AG08396 (cell line): ENCODE measurements at regions not wholly inside any gene's neighbourhood (a gene's known extent, or its start where the extent isn't known, plus 50 kb on each side); places are given as distances from the start of the nearest gene placed in this dataset.

Experiments
- DNase-seq: peaks from one replicate; pipeline ENCODE4 v3.0.0; 2012; ENCODE audit warnings: low spot score, mixed read lengths

DNA sequence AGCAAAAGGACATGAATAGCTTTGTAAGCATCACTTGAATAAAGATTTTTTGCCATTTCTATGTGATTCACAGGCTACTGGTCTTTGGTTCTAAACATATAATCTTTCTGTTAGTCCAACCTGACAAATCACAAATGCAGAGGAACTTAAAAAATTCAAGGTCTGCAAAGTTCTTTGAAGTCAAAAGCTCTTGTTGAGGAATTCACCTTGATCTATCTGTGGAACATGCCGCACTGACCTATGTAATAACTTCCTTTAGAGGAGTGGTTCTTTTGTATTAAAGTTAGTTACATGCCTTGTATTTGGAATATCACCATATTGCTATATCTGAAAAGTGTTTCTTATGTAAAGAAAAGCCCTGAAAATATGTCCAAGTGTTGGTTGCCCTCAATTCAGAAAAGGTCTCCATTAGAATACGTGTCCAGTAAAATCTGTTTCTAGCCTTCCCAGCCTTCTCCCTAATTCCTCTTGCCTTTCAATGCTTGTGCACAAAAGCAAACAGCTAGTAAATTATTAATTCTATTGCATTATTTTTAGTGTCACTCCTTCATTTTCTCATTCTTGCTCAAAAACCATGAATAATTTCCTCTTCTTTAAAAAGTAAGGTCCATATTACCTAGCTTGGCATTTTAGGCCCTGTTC, 1192.8 kb downstream of the FLRT2 start:
- DNase-seq = no peak

- DNase-seq = no peak
Observed at GRCh38 chr14:86714575-86714974, 1184.6 kb downstream of the FLRT2 start.

DNA sequence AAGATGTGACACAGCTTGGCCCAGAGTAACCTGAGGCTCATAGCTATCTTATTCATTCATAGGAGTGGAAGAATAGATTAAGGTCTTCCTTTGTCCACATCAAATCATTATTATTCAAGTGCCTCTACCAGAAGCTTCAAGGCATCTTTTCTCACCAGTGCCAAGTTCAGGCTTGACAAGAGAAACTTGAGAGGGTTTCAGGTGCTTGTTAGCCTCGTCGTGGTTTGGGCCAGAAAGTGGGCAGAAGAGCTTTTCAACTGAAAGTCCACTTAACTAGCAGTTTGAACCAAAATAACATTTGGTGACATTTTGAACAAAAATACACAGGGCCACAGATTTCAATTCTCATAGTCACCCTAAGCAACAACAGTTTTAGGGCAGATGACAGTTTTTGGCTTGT, 1184.2 kb downstream of the FLRT2 start:
- no peak for DNase-seq

DNA sequence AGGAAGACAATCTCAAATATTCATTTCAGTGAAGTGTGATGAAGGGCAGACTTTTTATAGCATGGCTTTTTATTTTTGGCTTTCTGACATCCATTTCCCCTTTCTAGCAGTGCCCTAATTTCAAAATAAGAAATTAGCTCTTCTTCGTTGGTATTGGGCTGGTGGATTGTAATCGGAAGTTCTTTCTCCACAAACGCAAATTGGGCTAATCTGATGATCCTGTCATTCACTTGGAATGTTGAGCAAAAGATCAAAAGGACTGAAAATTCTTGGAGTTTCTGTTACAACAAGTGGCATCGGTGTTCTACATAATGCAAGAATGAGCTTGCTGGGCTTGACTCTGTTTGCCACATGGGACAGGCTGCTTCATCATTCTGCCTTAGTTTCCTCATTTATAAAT, 1182.8 kb downstream of the FLRT2 start:
- no peak for DNase-seq

DNA sequence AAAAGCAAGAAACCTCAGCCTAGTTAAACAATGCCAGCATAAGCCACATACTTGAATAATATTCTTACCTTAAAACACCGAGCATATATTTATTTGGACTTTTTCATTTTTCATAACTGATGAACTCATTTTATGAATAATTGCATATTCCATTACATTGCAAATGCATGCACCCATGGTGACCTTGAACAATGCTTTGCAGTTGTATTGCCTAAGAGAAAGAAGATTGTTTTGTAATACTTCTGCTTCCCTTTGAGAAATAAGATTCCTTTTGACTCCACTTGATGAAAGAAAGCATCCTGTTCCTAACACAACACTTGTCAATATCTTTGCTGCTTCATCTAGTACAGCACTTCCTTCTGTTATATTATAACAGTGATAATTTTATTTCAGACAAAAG, 1182.2 kb downstream of the FLRT2 start:
- DNase-seq = no peak

DNA sequence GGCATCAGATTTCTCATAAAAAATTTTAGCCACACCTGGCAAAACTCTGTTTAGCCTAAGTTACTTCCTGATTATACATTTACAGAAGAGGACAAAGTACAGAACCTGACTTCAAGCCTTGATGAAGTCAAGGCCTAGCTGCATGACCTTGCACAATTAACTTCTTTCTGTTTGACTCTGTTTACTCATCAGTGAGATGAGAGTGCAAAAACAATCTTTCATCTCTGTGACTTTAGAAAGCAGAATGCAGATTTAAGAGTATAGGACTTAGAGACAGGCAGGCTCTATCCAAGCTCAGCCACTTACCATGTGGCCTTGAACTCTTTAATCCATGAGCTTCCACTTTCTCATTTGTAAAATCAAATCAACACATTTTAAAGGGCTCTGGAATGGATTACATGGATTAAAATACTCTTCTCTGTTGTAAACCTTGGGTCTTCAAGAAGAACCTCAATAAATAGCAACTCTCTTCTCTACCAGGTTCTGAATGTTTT, 1178.9 kb downstream of the FLRT2 start:
- no peak for DNase-seq

DNA sequence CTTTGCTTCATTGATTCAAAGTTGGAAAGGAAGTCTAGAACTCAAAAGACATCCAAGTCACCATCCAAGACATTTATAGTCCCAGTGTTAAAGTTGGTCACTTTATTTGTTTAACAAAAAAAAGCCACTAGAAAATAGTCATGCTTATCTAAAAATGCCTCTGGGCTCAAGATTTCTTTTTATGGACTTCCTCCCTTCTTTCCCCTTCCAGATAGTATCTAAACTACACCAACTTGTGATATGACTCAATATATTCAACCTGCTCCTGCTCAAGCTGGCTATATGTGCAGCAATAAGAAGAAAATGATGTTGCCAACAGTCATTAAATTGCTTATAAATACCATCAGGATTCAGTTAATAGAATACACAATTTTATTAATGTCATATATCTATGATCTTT, 1177.1 kb downstream of the FLRT2 start:
- no peak for DNase-seq

DNA sequence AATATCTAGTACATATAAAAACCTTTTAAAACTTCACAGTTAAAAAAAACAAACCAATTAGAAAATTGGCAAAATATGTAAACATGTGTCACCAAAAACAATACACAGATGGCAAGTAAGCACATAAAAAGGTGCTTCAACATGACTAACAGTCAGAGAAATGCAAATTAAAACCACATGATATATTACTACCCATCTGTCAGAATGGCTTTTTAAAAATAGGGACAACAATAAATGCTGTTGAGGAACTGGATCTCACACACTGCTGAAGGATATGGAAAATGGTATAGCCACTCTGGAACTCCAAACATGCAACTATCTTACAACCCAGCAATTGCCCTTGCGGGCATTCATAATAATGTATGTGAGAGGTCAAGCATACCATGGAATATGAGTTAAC, 1153.6 kb downstream of the FLRT2 start:
- no peak for DNase-seq

DNA sequence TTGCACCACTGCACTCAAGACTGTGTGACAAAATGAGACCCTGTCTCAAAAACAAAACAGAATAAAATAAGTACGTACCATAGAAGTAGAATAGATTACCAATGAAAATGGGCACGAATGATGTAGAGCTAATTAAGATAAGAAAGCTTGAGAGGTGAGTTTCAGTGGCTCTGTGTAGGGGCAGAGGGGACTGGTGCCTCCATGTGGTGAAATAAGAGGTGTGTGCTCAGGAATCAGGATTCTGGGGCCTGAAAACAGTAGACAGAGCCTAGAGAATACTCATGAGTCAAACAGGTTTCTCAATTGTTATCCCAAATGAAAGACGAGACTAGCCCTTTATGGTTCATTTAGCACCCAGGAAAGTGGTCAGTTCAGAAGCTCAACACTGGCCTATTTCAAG, 1145.1 kb downstream of the FLRT2 start:
- DNase-seq = no peak

DNA sequence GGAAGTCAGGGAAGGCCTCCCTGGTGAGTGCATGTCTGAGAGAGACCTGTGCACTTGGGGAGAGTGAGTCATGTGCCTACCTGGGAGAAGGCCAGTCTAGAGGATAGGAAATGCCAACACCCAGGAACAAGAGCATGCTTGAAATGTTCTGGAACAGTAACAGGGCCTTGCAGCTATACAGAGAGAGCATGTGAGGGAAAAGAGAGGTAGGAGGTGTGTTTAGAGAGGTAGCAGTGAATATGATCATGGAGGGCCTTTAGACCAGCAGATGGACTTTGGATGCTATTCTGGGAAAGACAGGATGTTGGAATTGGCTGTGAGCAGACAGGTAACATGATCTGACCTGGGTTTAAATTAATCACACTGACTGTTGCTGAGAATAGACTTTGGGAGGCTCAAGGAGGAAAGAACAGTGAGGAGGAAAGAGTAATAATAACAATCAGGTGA, 1143.6 kb downstream of the FLRT2 start:
- no peak for DNase-seq

DNA sequence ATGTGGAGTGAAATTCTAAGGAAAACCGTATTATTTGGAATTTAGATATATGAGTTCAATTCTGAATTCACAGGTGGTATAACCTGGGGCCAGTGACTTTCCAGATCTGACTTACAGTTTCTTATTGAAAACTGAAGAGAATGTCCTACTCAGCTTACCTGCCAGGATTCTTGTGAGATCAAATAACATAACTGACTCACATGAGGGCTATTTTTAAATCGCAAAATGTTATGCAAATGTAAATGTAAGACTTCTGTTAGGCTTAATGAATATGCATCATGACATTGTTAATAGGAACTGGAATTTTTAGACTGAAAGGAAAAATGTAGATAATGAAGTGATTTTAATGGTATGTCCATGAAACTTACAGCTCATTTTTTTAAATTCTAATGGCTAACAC, 1142.1 kb downstream of the FLRT2 start:
- DNase-seq = no peak

DNA sequence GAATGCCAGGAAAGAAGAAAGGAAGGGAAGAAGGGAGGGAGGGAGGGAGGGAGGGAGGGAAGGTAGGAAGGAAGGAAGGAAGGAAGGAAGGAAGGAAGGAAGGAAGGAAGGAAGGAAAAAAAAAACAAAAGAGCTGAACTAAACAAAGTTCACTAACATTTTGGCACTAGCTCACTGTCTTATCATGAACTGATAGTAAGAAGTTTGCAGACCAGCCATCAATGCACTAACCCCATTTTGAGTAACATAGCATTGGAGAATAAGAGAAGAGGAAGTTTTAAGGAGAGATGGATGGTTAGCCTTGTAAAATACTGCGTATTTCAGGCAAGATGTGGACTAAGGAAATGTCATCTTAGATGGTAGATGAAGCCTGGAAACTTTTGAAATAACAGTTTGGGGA, 1136.0 kb downstream of the FLRT2 start:
- DNase-seq = no peak

- DNase-seq = no peak
Observed at GRCh38 chr14:86662334-86662733, 1132.4 kb downstream of the FLRT2 start.

DNA sequence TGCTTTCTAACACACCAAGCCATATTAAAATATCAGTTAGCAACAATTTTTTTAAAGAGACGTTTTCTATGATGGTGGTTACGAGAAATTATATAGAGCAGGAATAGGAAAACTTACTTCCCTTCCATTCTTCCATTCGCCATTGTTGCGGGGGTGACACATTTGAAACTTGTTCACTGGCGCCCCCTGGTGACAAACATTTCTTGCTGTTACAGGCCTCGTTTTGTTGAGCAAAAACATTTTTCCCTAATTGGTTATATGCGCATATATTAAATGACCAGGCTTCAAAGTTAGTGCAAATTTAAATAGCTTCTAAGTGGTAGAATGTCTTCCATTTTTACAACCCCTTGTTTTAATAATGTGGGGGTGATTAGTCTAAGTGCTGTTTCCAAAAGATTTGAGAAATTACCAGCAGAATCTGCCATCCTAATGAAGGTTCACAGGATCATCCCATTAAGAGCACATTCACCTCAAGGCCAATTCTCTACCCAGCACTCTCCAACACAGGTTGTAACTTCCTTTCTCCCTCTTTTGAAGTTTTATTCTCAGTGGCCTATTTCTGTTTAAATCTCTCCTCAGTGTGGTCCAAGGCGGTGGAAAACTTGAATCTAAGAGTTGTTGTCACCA, 1124.7 kb downstream of the FLRT2 start:
- no peak for DNase-seq

DNA sequence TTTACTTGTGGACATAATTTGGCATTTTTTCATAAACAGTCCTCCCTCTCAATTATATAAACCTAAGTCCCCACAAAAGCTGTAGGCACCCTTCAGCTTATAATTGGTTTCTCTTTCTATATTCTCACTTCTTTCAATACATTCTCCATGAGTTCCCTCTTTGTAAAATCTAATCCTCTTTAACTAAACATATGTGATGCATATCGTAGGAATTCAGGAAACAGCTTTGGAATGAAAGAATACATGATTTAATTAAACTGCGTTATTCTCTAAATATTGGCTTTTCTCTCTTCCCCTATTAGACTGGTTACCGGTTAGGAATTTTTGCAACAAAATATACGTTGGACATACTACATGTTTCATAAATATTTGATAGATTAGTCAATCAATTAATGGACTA, 1122.6 kb downstream of the FLRT2 start:
- DNase-seq = no peak

DNA sequence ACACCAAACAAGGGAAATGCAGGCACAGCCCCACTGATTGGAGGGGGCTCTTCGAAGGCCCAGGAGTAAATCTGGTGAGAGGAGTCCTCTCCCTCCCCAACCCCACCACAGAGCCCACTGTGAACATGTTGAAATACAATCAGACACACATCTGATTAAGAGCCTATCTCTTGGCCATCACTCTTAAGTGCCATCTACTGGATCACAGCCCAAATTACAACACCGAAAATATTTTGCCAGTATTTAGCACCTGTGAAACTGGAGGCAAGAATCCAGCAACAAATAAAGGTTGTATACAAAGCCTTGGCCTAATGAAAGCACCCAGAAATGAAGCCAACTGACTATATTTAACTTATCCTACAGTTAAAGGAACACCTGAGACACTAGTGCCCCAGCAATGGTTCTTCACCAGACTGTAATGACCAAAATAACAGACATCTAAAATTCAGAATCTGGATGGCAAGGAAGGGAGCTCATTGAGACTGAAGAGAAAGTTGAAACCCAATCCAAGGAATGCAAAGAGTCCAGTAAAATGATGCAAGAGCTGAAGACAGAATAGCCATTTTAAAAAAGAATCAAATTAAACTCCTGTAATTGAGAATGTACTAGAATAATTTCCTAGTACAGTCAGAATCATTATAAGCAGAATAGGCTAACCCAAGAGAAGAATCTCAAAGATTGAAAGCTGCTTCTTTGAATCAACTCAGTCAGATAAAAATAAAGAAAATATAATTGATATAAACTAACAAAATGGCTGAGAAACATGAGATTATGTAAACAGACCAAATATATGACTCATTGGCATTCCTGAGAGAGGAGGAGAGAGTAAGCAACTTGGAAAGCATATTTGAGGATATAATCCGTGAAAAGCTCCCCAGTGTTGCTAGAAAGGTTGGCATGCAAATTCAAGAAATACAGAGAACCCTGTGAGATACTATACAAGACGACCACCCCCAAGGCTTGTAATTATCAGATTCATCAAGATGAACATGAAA, 1117.0 kb downstream of the FLRT2 start:
- no peak for DNase-seq

- no peak for DNase-seq
Observed at GRCh38 chr14:86646125-86646524, 1116.2 kb downstream of the FLRT2 start.

- DNase-seq = no peak
Observed at GRCh38 chr14:86641310-86641709, 1111.4 kb downstream of the FLRT2 start.

DNA sequence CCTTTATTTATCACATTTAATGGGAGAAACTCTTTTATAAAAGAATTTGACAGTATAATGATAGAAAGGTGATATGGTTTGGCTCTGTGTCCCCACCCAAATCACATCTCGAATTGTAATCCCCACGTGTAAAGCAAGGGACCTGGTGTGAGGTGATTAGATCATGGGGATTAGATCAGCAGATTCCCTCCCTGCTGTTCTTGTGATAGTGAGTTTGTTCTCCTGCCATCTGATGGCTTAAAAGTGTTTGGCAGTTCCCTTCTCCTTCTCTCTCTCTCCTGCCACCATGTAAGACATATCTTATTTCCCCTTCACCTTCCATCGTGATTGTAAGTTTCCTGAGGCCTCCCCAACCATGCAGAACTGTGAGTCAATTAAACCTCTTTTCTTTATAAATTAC, 1110.3 kb downstream of the FLRT2 start:
- no peak for DNase-seq

DNA sequence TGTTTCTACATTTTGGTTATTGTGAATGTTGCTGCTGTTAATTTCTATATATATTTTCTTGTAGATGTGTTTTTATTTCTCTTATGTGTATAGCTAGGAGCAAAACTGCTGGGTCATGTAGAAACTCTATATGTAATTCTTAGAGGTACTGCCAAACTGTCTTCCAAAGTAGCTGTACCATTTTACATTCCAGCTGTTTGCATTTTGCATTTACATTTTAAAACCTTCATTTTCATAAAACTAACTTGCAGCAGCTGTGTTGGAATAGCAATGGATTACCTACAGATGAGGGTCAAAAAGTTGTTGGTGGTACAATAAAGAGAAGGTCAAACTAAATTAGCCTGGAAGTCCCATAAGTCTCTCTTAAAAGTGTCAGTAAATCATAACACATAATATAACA, 1109.7 kb downstream of the FLRT2 start:
- no peak for DNase-seq

DNA sequence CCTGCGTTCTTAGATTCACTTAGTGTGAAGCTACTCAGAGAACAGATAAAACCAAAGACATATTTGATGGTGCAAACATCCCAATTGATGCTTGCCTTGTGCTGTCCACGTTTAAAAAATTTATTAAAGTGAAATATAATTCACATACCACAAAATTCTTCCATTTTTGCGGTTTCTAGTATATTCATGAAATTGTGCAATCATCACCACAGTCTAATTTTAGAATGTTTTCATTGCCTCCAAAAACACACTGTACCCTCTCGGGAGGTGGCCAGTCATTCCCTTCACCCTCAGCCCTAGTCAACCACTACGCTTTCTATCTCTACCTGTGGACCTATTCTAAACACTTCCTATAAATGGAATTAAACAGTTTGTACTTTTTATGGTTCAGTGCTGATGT, 1109.2 kb downstream of the FLRT2 start:
- no peak for DNase-seq

DNA sequence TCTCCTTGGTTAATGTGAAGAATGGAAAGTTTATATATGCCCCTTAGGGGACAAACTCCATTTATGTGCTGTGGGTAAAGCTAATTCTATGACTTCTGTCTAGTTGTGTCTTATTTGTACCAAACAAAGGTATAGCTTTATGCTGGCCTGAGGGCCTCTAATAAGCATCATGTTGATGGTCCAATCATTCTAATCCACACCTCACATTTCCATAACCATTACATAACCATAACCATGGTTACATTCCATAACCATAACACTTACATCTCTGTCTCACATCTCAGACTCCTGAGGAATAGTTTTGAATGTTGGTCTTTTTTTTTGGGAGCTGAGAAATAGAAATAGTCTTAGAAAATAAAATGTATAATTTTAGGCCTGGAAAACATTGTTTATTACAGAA, 1097.1 kb downstream of the FLRT2 start:
- no peak for DNase-seq

- no peak for DNase-seq
Observed at GRCh38 chr14:86626530-86626929, 1096.6 kb downstream of the FLRT2 start.
